ENCODE measurements at regions not wholly inside any gene's neighbourhood (a gene's known extent, or its start where the extent isn't known, plus 50 kb on each side); places are given as distances from the start of the nearest gene placed in this dataset.

- DNase-seq (ENCODE audit: low read depth in 2 of 2, low spot score in 1 of 2), result no peak
Observed at GRCh38 chr1:29669158-29669871, 433.0 kb downstream of the PTPRU start.

- DNase-seq (ENCODE audit: low read depth in 2 of 2, low spot score in 1 of 2), result no peak
Observed at GRCh38 chr1:29668551-29669157, 432.3 kb downstream of the PTPRU start.

GRCh38 chr1:29667951-29668350 lies 431.6 kb downstream of the PTPRU start:
- no peak for DNase-seq (ENCODE audit: low read depth in 2 of 2, low spot score in 1 of 2)

GRCh38 chr1:29664711-29665110 lies 428.4 kb downstream of the PTPRU start:
- DNase-seq (ENCODE audit: low read depth in 2 of 2, low spot score in 1 of 2), result no peak

GRCh38 chr1:29658688-29659087 lies 422.4 kb downstream of the PTPRU start:
- DNase-seq (ENCODE audit: low read depth in 2 of 2, low spot score in 1 of 2), result no peak

- DNase-seq (ENCODE audit: low read depth in 2 of 2, low spot score in 1 of 2), result no peak
Observed at GRCh38 chr1:29657816-29658215, 421.5 kb downstream of the PTPRU start.

GRCh38 chr1:29655945-29656850 lies 419.9 kb downstream of the PTPRU start:
- DNase-seq (ENCODE audit: low read depth in 2 of 2, low spot score in 1 of 2), result no peak

- DNase-seq (ENCODE audit: low read depth in 2 of 2, low spot score in 1 of 2), result no peak
Observed at GRCh38 chr1:29655145-29655544, 418.8 kb downstream of the PTPRU start.

- no peak for DNase-seq (ENCODE audit: low read depth in 2 of 2, low spot score in 1 of 2)
Observed at GRCh38 chr1:29653886-29654450, 417.6 kb downstream of the PTPRU start.

- DNase-seq (ENCODE audit: low read depth in 2 of 2, low spot score in 1 of 2), result no peak
Observed at GRCh38 chr1:29653034-29653810, 416.9 kb downstream of the PTPRU start.

- DNase-seq (ENCODE audit: low read depth in 2 of 2, low spot score in 1 of 2), result no peak
Observed at GRCh38 chr1:29651684-29652665, 415.7 kb downstream of the PTPRU start.

- DNase-seq (ENCODE audit: low read depth in 2 of 2, low spot score in 1 of 2), result no peak
Observed at GRCh38 chr1:29651246-29651645, 414.9 kb downstream of the PTPRU start.

- DNase-seq (ENCODE audit: low read depth in 2 of 2, low spot score in 1 of 2), result no peak
Observed at GRCh38 chr1:29650476-29650875, 414.2 kb downstream of the PTPRU start.

GRCh38 chr1:29650041-29650400 lies 413.7 kb downstream of the PTPRU start:
- no peak for DNase-seq (ENCODE audit: low read depth in 2 of 2, low spot score in 1 of 2)

- no peak for DNase-seq (ENCODE audit: low read depth in 2 of 2, low spot score in 1 of 2)
Observed at GRCh38 chr1:29649189-29650040, 413.1 kb downstream of the PTPRU start.

GRCh38 chr1:29648798-29649188 lies 412.5 kb downstream of the PTPRU start:
- no peak for DNase-seq (ENCODE audit: low read depth in 2 of 2, low spot score in 1 of 2)

GRCh38 chr1:29648026-29648425 lies 411.7 kb downstream of the PTPRU start:
- no peak for DNase-seq (ENCODE audit: low read depth in 2 of 2, low spot score in 1 of 2)

- no peak for DNase-seq (ENCODE audit: low read depth in 2 of 2, low spot score in 1 of 2)
Observed at GRCh38 chr1:29647581-29647980, 411.3 kb downstream of the PTPRU start.

Data from stimulated activated CD8-positive, alpha-beta memory T cell treated with anti-CD3 and anti-CD28 coated beads, Interleukin-4, amount 100 ng/mL, for 1 hour (primary cell).